ENCODE measurements at regions not wholly inside any gene's neighbourhood (a gene's known extent, or its start where the extent isn't known, plus 50 kb on each side); places are given as distances from the start of the nearest gene placed in this dataset.
"Not testable (repeated sequence)": the region's sequence is repeated elsewhere in the genome, so short reads cannot be mapped to it uniquely, and the experiment has no call there.

GRCh38 chr4:27888505-27888904 is 1027.9 kb downstream of the STIM2 start:
- DNase-seq = no peak

GRCh38 chr4:27894951-27895350 is 1034.3 kb downstream of the STIM2 start:
- DNase-seq = no peak

- no peak for DNase-seq
Measured at GRCh38 chr4:27908356-27908755, 1047.7 kb downstream of the STIM2 start.

- DNase-seq = no peak
Measured at GRCh38 chr4:27910227-27910626, 1049.6 kb downstream of the STIM2 start.

- no peak for DNase-seq
Measured at GRCh38 chr4:27911047-27911446, 1050.4 kb downstream of the STIM2 start.

GRCh38 chr4:27913738-27914137 is 1053.1 kb downstream of the STIM2 start:
- DNase-seq = no peak

- no peak for DNase-seq
Measured at GRCh38 chr4:27915822-27916221, 1055.2 kb downstream of the STIM2 start.

- no peak for DNase-seq
Measured at GRCh38 chr4:27916452-27917184, 1056.0 kb downstream of the STIM2 start.

GRCh38 chr4:27917381-27917780 is 1056.7 kb downstream of the STIM2 start:
- DNase-seq = no peak

GRCh38 chr4:27921231-27921630 is 1060.6 kb downstream of the STIM2 start:
- DNase-seq = no peak

GRCh38 chr4:27928761-27929540 is 1068.3 kb downstream of the STIM2 start:
- no peak for DNase-seq

- DNase-seq = no peak
Measured at GRCh38 chr4:27930291-27930690, 1069.7 kb downstream of the STIM2 start.

- no peak for DNase-seq
Measured at GRCh38 chr4:27930976-27931375, 1070.3 kb downstream of the STIM2 start.

GRCh38 chr4:27931584-27931983 is 1070.9 kb downstream of the STIM2 start:
- DNase-seq = no peak

GRCh38 chr4:27934871-27935270 is 1074.2 kb downstream of the STIM2 start:
- DNase-seq = no peak

- no peak for DNase-seq
Measured at GRCh38 chr4:27946799-27947198, 1086.2 kb downstream of the STIM2 start.

- no peak for DNase-seq
Measured at GRCh38 chr4:27947302-27947701, 1086.7 kb downstream of the STIM2 start.

- DNase-seq = no peak
Measured at GRCh38 chr4:27964095-27964494, 1103.5 kb downstream of the STIM2 start.

GRCh38 chr4:27966664-27967063 is 1106.0 kb downstream of the STIM2 start:
- DNase-seq = no peak

- DNase-seq = no peak
Measured at GRCh38 chr4:27973056-27973455, 1112.4 kb downstream of the STIM2 start.

- no peak for DNase-seq
Measured at GRCh38 chr4:27973700-27974099, 1113.1 kb downstream of the STIM2 start.

- DNase-seq = no peak
Measured at GRCh38 chr4:27974339-27974738, 1113.7 kb downstream of the STIM2 start.

GRCh38 chr4:27974881-27975280 is 1114.2 kb downstream of the STIM2 start:
- DNase-seq = not testable (repeated sequence)

GRCh38 chr4:27978427-27979109 is 1117.9 kb downstream of the STIM2 start:
- DNase-seq = not testable (repeated sequence)
